ENCODE measurements at regions not wholly inside any gene's neighbourhood (a gene's known extent, or its start where the extent isn't known, plus 50 kb on each side); places are given as distances from the start of the nearest gene placed in this dataset.

- Histone ChIP-seq H3K4me3 (no peak overlapping the region), H3K36me3 (no peaks in the 10 kb centered on the region), H3K27me3 (replicated peaks in 1 of 7) (peaks cover 0 to 31% (median 0%) of the 10 kb centered on the region in 7 donors), H3K9me3 (peaks cover 0 to 4% (median 0%) of the 10 kb centered on the region in 8 donors), H3K27ac (no peak overlapping the region), H3K4me1 (no peaks in the 10 kb centered on the region)
- intact Hi-C loops (cut with DNase I; ENCODE audit: low total_unique reads), result no loop called here
- no peak for DNase-seq
- WGBS, 5 donors, result 56 to 80% (median 75%) methylated on average over 5 of the region's 5 CpGs
- TF ChIP-seq POLR2A (IDR thresholded peaks at IDR 0.05) (no peak), POLR2AphosphoS5 (IDR thresholded peaks at IDR 0.05) (no peak), CTCF (IDR thresholded peaks at IDR 0.05 in 8 of 11, conservative IDR thresholded peaks at IDR 0.05 in 3 of 11) (no peak)
Measured at GRCh38 chr4:147049946-147050345, 104.3 kb upstream of the TTC29 start.

- Histone ChIP-seq H3K4me1 (no peaks in the 10 kb centered on the region), H3K9me3 (peaks cover 0 to 4% (median 0%) of the 10 kb centered on the region in 8 donors), H3K27ac (no peak overlapping the region), H3K36me3 (no peaks in the 10 kb centered on the region), H3K27me3 (replicated peaks in 1 of 7) (peaks cover 0 to 31% (median 0%) of the 10 kb centered on the region in 7 donors), H3K4me3 (no peak overlapping the region)
- TF ChIP-seq CTCF (IDR thresholded peaks at IDR 0.05 in 8 of 11, conservative IDR thresholded peaks at IDR 0.05 in 3 of 11) (no peak), POLR2A (IDR thresholded peaks at IDR 0.05) (no peak), POLR2AphosphoS5 (IDR thresholded peaks at IDR 0.05) (no peak)
- intact Hi-C loops (cut with DNase I; ENCODE audit: low total_unique reads), result no loop called here
- 30 to 66% (median 58%) methylated on average over 2 of the region's 2 CpGs for WGBS, 5 donors
- no peak for DNase-seq
Measured at GRCh38 chr4:147050356-147050765, 104.7 kb upstream of the TTC29 start.

- H3K27ac ChIP-seq, result no peak overlapping the region
- no peaks in the 10 kb centered on the region for H3K36me3 ChIP-seq
Measured at GRCh38 chr4:147052361-147052760, 106.7 kb upstream of the TTC29 start.

More at GRCh38 chr4:147052361-147052760, 106.7 kb upstream of the TTC29 start:
- Histone ChIP-seq H3K4me3 (no peak overlapping the region), H3K9me3 (peaks cover 0 to 4% (median 0%) of the 10 kb centered on the region in 8 donors), H3K27me3 (replicated peaks in 1 of 7) (peaks cover 0 to 17% (median 0%) of the 10 kb centered on the region in 7 donors), H3K4me1 (peaks cover 0 to 7% (median 2%) of the 10 kb centered on the region in 6 donors)
- WGBS, 5 donors, result 88 to 94% (median 91%) methylated on average over 2 of the region's 2 CpGs
- intact Hi-C loops (cut with DNase I; ENCODE audit: low total_unique reads), result no loop called here
- no peak for TF ChIP-seq CTCF (IDR thresholded peaks at IDR 0.05 in 8 of 11, conservative IDR thresholded peaks at IDR 0.05 in 3 of 11)
- no peak for DNase-seq
